ENCODE measurements at regions not wholly inside any gene's neighbourhood (a gene's known extent, or its start where the extent isn't known, plus 50 kb on each side); places are given as distances from the start of the nearest gene placed in this dataset.
"Not testable (repeated sequence)": the region's sequence is repeated elsewhere in the genome, so short reads cannot be mapped to it uniquely, and the experiment has no call there.

DNA sequence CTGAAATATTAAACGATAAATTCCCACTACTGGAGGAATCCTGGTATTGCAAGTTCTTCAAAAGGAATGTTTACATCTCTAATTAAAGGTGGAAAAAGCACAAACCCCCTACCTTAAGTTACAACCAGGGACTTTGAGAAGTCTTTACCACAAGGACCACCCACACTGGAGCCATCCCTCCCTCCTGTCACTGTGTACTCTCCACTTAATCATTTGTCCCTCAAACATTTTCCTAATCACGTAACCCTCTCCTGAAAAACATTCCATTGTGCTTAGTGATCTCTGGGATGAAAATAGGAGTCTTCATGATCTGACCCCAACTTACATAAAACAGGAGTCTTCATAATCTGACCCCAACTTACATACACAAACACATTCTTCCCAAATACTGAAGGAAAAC lies 85.7 kb downstream of the SUCLG1 start:
- no peak for DNase-seq (ENCODE audit: low spot score)

DNA sequence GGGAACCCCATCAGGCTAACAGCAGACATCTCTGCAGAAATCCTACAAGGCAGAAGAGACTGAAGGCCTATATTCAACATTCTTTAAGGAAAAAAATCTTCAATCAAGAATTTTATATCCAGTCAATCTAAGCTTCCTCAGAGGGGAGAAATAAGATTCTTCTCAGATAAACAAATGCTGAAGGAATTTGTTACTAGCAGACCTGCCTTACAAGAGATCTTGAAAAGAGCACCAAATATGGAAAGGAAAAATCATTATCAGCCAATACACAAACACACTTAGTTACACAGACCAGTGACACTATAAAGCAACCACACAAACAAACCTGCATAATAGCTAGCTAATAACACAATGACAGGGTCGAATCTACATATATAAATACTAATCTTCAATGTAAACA lies 96.5 kb downstream of the SUCLG1 start:
- DNase-seq (ENCODE audit: low spot score), result no peak

DNA sequence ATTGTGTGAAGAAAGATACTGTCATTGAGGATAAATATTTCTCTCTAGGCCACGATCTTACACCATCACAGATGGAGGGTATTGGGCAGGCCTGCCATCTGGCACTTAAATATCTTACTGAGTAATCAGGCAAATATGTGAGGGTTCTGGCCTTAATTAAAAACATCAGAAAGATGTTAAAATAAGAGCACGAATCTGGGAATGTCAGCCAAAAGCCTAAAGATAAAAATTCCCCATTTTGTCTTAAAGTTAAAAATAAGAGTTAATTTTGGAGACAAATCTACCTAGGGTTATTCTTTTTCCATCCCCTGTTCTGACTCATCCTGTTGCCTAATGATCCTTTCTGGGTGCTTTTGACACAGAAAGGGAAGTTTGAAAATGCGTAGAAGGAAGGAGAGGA lies 121.0 kb downstream of the SUCLG1 start:
- DNase-seq (ENCODE audit: low spot score), result no peak

DNA sequence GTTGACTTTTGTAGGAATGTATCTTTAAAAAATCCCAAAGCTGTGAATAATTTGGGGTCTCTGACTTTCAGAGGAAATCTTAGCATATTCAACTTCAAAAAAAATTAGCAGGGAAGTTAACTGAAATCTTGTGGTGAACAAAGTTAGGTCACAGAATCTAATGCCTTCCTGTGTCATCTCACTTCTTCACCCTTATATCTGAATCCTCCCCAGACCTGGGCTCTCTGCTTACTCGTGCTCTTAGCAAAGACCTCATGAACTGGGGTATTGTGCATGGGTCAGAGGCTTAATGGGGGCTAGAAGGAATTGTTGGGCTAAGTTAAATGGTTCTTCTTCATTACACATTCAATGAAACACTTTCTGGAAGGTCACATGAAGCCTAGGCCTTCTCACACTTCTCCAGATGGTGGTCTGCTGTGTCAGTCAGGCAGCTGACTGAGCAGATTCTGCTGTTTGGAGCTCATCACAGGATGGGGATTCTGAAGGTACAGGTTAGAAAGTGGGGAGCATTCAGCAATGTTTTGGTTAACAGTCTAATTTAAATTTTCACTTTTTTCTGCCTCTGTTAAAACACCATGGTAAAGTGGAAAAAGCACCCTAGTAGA lies 131.3 kb downstream of the SUCLG1 start:
- DNase-seq (ENCODE audit: low spot score), result no peak

DNA sequence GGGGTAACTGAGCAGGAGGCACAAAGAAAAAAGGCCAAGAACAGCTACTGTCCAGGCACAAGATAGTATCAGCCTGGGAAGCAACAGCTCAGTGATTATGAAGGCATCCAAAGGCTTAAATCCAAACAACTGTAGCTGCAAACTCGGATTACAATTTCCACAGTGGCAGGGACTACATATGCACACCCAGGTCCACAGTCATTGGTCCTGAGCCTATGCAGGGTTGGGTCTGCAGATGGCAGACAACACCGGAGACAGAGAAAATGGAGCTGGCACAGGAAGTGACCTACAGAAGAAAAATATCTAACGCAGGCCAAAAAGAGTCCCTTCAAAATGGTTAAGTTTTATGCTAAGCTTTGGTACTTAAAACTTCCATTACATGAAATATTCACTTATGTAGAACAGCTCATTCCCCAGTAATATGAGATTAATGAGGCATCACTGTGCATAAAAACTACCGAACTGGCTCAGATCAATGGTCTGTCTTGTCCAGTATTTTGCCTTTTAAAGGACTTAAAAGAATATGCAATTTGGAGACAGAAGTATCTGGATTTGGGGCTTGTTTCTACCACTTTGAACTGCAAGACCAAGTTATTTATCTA lies 132.1 kb downstream of the SUCLG1 start:
- DNase-seq (ENCODE audit: low spot score), result no peak

DNA sequence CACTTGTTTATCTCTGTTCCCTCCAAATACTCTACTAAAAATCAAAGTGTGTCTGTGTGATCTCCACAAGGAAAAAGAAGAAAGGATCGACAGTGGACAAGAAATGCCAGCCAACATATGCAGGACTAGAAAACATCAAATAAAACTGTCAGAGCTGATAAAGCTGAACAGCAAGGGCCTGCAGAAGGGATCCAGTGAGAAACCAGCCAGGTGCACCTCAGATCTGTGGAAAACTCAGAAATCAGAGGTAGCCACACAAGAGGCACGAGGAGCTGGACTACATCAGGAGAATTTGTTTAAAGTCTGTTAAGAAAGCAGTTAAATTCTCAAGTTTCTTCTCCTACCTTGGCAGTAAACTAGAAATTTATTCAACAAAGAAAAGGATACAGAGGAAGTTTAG lies 135.2 kb downstream of the SUCLG1 start:
- DNase-seq (ENCODE audit: low spot score), result no peak

DNA sequence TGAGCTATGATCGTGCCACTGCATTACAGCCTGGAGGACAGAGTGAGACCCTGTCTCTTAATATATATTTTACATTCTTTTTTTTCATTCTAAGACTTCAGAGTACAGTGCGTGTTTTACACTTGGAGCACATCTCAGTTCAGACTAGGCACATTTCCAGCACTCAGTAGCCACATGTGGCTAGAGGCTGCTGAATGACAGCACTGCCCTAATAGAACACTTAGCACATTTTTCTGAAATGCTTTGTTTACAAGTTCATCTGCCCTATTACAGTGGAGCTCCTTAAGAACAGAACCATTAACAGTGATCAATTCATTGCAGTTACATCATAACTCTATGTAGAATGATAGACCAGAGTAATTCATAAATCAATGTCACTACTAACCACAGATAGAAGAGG lies 138.1 kb downstream of the SUCLG1 start:
- DNase-seq (ENCODE audit: low spot score), result no peak

DNA sequence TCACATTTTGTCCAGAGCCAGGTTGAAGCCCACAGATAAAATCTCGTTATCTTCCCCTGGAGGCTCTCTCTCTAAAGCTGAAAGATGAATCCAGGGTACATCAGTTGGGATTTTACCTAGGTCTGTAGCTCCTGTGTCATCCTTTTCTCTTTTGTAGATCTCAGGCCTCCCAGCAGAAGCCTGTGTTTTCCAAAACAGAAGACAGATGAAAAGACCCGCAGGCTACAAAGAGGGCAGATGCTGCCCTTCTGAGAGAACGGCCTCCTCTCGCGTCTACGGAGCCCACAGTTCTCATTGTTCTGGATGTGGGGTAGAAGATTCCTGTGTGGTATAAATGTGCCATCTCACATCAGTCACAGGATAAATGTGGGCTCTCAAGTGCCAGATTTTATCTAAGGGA lies 139.5 kb downstream of the SUCLG1 start:
- no peak for DNase-seq (ENCODE audit: low spot score)

DNA sequence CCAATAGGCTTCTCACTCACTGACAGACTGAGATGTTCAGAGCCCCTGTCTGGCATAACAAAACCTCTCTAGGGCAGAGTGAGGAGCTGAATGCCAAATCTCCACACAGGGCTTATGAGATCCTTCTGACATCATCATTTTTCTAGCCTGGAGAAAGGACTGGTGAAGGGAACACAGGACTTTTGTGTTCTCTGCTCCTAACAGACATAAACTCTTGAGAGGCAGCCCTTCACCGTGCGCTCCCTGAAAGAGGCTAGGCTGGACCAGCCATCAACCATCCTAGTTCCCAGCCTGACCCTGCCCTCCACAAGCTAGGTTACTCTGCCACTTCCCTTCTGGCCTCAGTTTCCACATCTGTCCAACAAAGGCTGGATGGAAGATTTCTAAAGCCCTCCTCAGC lies 141.9 kb downstream of the SUCLG1 start:
- DNase-seq (ENCODE audit: low spot score), result no peak

DNA sequence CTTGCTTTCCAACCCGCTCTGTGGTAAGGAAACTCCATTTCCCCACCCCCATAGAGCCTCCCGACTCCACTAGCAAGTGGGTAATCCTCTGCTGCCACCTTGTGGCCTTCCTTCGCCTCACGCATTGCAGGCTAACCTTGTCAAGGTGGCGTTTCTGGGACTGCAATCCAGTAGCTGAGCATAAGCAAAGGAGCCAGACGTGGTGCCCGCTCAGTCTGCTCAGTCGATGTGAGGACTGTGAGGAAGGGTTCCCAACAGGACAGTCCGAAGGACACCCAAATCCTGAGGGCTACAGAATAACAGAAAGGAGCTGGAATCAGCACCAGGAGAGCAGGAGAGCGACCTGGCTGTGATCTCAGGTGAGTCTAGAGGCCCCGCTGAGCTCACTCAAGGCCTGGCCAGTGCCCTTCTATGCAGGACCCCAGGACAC lies 144.2 kb downstream of the SUCLG1 start:
- DNase-seq (ENCODE audit: low spot score), result peak; percentile 81

DNA sequence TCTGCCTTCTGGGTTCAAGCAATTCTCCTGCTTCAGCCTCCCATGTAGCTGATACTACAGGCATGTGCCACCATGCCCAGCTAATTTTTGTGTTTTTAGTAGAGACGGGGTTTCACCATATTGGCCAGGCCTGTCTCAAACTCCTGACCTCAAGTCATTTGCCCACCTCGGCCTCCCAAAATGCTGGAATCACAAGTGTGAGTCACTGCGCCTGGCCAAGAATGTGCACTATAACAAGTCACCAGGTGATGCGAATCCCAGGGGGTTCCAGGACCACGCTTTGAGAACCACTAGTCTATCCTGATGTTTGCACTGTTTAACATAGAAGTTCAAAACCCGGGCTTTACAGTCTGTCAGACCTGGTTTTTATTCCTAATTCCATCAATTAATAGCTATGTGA lies 144.8 kb downstream of the SUCLG1 start:
- no peak for DNase-seq (ENCODE audit: low spot score)

DNA sequence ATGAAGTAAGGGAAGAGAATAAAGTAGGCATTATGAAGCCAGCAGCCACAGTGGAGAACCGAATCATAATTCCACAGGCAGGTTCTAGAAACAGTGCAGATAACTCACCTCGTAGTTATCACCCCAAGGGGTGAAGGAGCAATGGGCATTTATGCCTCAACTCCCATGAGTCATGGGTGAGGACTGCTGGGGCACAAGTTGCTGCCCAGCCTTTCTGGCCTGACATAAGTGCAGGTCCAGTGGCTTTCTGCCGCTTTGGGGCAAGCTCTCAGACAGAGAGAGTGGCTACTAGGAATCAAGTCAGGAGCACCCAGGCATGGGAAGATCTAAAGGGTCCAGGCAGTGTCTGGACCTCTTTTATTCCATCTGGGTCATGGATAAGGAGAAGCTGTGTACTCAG lies 149.8 kb downstream of the SUCLG1 start:
- no peak for DNase-seq (ENCODE audit: low spot score)

DNA sequence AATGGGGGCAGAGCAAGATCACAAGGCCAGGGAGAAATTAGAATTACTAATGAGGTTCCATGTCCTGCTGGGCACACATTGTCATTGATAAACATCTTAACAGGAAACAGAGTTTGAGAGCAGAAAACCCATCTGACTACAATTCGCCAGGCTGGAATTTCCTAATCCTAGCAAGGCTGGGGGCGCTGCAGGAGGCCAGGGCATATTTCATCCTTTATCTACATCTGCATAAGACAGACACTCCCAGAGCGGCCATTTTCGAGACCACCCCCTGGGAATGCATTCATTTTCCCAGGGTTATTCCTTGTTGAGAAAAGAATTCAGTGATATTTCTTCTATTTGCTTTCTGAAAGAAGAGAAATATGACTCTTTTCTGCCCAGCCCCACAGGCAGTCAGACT lies 152.7 kb downstream of the SUCLG1 start:
- no peak for DNase-seq (ENCODE audit: low spot score)

DNA sequence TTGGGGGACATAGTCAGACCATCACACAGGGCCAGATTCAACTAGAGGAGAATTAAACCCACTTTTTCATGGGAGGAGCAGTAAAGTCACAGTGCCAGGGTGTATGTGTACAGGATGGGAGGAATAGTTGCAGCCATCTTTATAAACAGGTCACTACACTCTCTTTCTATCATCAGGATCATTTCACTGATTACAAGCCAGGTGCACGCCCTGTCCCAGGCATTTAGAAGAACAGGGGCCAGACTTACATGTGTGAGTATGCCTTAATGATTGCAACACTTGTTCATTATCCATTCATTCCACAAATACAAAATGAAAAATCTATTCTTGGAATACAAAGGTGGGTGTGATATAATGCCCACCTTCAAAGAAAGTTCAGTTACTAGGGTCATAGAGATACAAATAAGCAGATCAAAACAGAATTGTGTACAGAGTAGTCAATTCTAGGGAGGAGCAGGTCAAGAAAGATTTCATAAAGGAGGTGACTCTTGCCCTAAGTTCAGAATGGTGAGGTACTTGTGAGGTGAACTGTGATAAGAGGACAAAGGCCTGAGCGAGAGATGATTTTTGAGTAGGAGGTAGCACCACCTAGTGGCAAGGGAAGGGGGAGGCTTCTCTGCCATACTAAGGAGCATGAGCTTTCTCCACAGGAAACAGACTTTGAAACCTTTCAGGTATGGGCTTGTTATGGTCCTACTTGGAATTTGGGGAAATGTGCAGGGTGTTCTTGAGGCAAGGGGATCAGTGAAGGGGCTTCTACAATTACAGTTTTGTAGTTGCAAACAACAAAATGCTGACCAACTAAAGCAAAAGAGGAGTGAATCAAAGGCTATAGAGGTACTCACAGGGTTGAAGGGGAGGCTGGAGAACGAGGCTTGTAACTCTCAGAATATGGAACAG lies 156.3 kb downstream of the SUCLG1 start:
- DNase-seq (ENCODE audit: low spot score), result peak; percentile 86

DNA sequence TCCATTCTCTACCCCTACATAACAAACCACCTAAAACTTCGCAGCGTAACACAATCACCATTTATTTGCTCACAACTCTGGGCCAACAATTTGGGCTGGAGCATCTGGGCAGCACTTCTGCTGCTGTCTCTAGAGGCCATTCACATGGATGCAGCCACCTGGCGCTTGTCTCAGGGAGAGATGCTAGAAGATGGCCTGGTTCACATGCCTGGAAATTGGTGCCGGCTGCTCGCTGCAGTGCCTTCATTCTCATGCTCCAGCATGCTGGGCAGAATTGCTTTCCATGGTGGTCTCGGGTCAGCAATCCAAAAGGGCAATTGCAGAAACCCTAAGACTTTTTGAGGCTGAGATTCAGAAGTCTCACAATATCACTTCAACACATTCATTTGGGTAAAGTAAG lies 157.4 kb downstream of the SUCLG1 start:
- DNase-seq (ENCODE audit: low spot score), result no peak

DNA sequence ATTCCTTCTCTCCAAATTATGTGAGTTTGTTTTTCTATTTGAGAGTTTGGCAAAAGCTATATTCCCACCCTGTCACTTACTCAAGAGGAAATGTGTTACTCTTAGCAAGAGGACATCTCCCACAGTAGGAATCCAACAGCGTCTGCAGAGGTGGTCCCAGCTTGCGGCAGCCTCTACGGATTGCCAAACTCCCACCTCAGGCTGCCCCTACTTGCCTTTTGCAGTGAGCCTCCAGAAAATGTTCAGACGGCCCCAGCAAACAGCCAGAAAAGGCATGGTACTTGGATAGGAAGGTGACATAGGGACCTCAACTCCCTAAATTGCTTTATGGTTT lies 158.4 kb downstream of the SUCLG1 start:
- no peak for DNase-seq (ENCODE audit: low spot score)

DNA sequence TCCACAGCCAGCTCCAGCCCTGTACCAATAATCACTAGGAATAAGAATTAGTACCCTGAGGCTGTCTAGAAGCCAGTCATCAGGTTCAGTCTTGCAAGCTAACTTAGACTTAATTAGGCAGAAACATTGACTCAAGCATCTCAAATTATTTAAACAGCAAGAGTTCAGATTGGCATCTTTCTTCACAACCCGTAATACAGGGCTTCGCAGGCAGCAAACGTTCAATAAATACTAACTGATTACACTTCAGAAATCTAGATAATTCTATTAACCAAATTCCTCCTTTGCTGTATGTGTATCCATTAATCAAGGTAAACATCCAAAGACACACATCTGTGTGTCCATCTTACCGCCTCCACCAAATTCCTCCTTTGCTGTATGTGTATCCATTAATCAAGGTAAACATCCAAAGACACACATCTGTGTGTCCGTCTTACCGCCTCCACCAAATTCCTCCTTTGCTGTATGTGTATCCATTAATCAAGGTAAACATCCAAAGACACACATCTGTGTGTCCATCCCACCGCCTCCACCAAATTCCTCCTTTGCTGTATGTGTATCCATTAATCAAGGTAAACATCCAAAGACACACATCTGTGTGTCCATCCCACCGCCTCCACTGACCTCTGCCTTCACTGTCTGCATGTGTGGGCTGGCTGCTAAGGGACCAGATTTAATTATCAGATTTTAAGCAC lies 158.9 kb downstream of the SUCLG1 start:
- DNase-seq (ENCODE audit: low spot score), result not testable (repeated sequence)

DNA sequence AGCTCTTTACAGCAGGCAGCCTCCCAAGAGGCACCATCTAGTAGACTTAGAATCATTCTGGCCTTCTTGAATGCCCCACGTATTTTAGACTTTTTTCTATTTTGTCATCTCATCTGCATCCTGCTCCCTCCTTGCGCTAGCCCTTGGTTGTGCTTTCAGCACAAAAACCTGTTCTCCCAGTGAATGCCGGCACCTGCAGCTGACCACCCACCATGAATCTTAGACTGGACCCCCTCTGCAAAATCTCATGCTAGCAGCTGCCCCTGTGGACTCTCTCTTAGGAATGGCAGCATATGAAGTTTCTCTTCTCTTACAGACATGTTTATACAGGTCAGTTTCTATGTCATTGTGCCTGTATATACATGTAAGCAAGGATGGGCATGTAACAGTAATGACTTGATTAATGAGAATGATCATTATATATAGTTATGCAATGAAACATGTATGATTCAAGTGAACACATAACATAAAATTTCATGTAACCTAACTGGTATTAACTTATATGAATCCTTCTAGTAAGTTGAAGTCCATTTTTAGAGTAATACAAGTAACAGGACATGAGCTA lies 159.8 kb downstream of the SUCLG1 start:
- DNase-seq (ENCODE audit: low spot score), result no peak

DNA sequence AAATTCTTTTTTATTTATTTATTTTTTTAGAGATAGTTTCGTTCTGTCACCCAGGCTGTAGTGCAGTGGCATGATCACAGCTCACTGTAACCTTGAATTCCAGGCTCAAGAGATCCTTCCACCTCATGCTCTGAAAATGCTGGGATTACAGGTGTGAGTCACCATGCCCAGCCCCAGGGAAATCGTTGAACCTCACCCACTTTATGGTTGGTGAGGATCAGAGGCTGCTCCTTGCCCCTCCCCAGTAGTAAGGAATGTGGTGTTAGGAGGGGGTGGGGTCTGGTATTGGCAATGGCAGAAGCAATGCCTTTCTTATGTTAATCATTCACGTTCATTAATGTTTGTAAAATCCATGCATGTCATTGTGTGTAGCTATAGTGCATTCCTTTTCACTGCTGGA lies 161.9 kb downstream of the SUCLG1 start:
- peak; percentile 51 for DNase-seq (ENCODE audit: low spot score)

DNA sequence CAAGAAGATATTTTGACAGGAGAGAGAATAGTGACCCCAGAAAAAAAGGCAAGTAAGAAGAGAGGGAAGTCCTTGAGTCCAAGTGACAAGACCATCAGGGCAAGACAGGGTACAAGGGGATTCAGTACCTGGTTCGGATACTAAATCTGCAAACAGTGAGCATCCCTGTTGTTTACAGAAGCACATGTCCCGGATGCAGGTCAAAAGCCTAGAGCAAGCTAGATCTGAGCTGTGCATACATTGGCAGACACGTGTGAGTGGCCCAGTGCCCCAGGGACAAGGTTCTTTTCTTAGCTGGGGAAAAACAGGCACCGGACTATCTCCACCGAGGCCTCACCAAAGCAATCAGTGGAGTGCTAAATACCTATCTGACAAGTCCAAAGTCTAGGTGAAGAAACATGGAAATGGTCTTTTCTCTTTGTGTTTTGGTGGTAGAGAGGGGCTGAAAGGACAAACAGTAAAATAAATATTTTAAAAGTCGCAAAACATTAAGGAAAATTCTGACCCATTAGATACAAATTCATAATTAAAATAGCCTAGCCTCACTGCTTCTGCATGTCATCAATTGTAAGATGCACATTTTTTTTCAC lies 165.2 kb downstream of the SUCLG1 start:
- DNase-seq (ENCODE audit: low spot score), result no peak

DNA sequence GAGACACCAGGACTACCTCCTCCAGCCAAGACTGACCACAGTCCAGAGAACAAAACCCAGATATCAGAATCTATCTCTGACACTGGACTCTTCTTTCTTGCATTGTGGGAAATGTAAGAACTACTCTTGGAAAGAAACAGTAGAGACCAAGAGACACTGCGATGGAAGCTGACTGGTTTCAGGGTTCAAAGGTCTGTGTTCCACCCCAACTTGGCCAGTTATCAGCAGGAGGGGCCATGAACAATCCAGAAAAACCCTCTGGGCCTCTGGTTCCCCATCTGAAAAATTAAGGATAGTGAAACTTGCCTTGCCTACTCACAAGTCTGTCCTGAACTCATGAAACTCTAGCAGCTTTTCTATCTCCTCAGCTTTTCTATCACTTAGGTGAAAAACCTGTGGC lies 166.5 kb downstream of the SUCLG1 start:
- no peak for DNase-seq (ENCODE audit: low spot score)

DNA sequence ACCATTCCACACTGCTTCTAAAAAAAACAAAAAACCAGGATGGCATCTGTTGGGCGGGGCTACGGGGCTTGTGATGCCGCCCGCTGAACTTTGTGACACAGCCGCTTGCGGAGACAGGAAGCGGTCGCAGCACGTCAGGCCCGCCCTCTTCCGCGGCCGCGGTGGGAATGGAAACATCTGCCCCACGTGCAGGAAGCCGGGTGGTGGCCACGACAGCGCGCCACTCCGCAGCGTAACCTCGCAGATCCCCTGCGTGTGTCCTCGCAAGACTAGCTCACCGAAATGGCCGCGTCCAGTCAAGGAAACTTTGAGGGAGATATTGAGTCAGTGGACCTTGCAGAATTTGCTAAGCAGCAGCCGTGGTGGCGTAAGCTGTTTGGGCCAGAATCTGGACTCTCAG lies 168.5 kb downstream of the SUCLG1 start:
- DNase-seq (ENCODE audit: low spot score), result no peak
